Ascending aorta (tissue), 2 donors: ENCODE measurements at regions not wholly inside any gene's neighbourhood (a gene's known extent, or its start where the extent isn't known, plus 50 kb on each side); places are given as distances from the start of the nearest gene placed in this dataset.

Source experiments
- DNase-seq, 2 donors: peaks; one replicate each; pipeline ENCODE4 v3.0.0-alpha.2; 2019; ENCODE audit warnings: low spot score in 2 of 2
- H3K27ac ChIP-seq, 2 donors: fragments of 200-600 bp; sonication (generic); one replicate each; pipeline ENCODE4 v1.5.1; 2016 to 2017; ENCODE audit warnings: mild to moderate bottlenecking in 1 of 2
- H3K27me3 ChIP-seq: fragments of 200-600 bp; sonication (generic); one replicate; pipeline ENCODE4 v1.5.1; 2017
- H3K36me3 ChIP-seq, 2 donors: fragments of 200-600 bp; sonication (generic); one replicate each; pipeline ENCODE4 v1.5.1; 2016
- H3K4me1 ChIP-seq, 2 donors: fragments of 200-600 bp; sonication (generic); one replicate each; pipeline ENCODE4 v1.5.1; 2016 to 2017; ENCODE audit warnings: mild to moderate bottlenecking in 1 of 2
- H3K4me3 ChIP-seq, 2 donors: fragments of 200-600 bp; sonication (generic); one replicate each; pipeline ENCODE4 v1.5.1; 2016 to 2017; ENCODE audit warnings: mild to moderate bottlenecking in 1 of 2
- H3K9me3 ChIP-seq, 2 donors: fragments of 200-600 bp; sonication (generic); one replicate each; pipeline ENCODE4 v1.5.1; 2016
- CTCF ChIP-seq, 3 experiments: fragments of 200-600 bp in 2 of 3; fragments of 450-650 bp in 1 of 3; sonication (generic) in 2 of 3; IDR thresholded peaks; one replicate each; pipeline ENCODE4 v1.5.1; 2016 to 2019; ENCODE audit warnings: antibody characterized with exemption in 3 of 3, mild to moderate bottlenecking in 1 of 3, moderate library complexity in 1 of 3
- intact Hi-C: fragments of 100-400 bp; cut with DNase I; formaldehyde crosslinking; loops from one replicate; pipeline ENCODE4 v1.15.1; 2023

GRCh38 chr15:85899927-85900326 lies 105.2 kb upstream of the KLHL25 start:
- Histone ChIP-seq H3K4me1 (no peaks in the 10 kb centered on the region), H3K4me3 (no peak overlapping the region), H3K36me3 (no peaks in the 10 kb centered on the region), H3K27me3 (no peaks in the 10 kb centered on the region), H3K27ac (no peak overlapping the region), H3K9me3 (no peaks in the 10 kb centered on the region)
- DNase-seq, result no peak
- intact Hi-C loops, result no loop called here
- TF ChIP-seq CTCF (IDR thresholded peaks at IDR 0.05), result no peak

GRCh38 chr15:85905751-85906450 lies 111.2 kb upstream of the KLHL25 start:
- Histone ChIP-seq H3K4me3 (no peak overlapping the region), H3K27ac (no peak overlapping the region), H3K4me1 (no peaks in the 10 kb centered on the region)

GRCh38 chr15:85906640-85907039 lies 111.9 kb upstream of the KLHL25 start:
- intact Hi-C loops, result no loop called here

More at GRCh38 chr15:85905751-85906450, 111.2 kb upstream of the KLHL25 start:
- Histone ChIP-seq H3K36me3 (no peaks in the 10 kb centered on the region), H3K9me3 (no peaks in the 10 kb centered on the region), H3K27me3 (no peaks in the 10 kb centered on the region)
- TF ChIP-seq CTCF (IDR thresholded peaks at IDR 0.05), result no peak
- no peak for DNase-seq
- intact Hi-C loops, result no loop called here

GRCh38 chr15:85910834-85911233 lies 116.1 kb upstream of the KLHL25 start:
- no peak for TF ChIP-seq CTCF (IDR thresholded peaks at IDR 0.05)
- intact Hi-C loops, result no loop called here
- Histone ChIP-seq H3K4me3 (no peak overlapping the region), H3K9me3 (no peaks in the 10 kb centered on the region), H3K27me3 (no peaks in the 10 kb centered on the region), H3K4me1 (no peaks in the 10 kb centered on the region), H3K36me3 (no peaks in the 10 kb centered on the region), H3K27ac (no peak overlapping the region)
- no peak for DNase-seq

More at GRCh38 chr15:85906640-85907039, 111.9 kb upstream of the KLHL25 start:
- Histone ChIP-seq H3K36me3 (no peaks in the 10 kb centered on the region), H3K27ac (no peak overlapping the region), H3K27me3 (no peaks in the 10 kb centered on the region), H3K4me1 (no peaks in the 10 kb centered on the region), H3K4me3 (no peak overlapping the region), H3K9me3 (no peaks in the 10 kb centered on the region)
- TF ChIP-seq CTCF (IDR thresholded peaks at IDR 0.05), result no peak
- DNase-seq, result no peak

GRCh38 chr15:85913461-85913860 lies 118.7 kb upstream of the KLHL25 start:
- Histone ChIP-seq H3K4me3 (no peak overlapping the region), H3K9me3 (no peaks in the 10 kb centered on the region), H3K36me3 (no peaks in the 10 kb centered on the region), H3K27ac (no peak overlapping the region), H3K27me3 (no peaks in the 10 kb centered on the region), H3K4me1 (no peaks in the 10 kb centered on the region)
- no peak for DNase-seq
- intact Hi-C loops, result no loop called here
- no peak for TF ChIP-seq CTCF (IDR thresholded peaks at IDR 0.05)

- no peaks in the 10 kb centered on the region for H3K9me3 ChIP-seq
- no peak for TF ChIP-seq CTCF (IDR thresholded peaks at IDR 0.05)
Measured at GRCh38 chr15:85920956-85921355, 126.2 kb upstream of the KLHL25 start.

More at GRCh38 chr15:85920956-85921355, 126.2 kb upstream of the KLHL25 start:
- intact Hi-C loops, result no loop called here
- Histone ChIP-seq H3K27ac (no peak overlapping the region), H3K4me3 (no peak overlapping the region), H3K36me3 (no peaks in the 10 kb centered on the region), H3K4me1 (no peaks in the 10 kb centered on the region), H3K27me3 (no peaks in the 10 kb centered on the region)
- DNase-seq, result no peak
